GM19351 (cell line): ENCODE measurements at regions not wholly inside any gene's neighbourhood (a gene's known extent, or its start where the extent isn't known, plus 50 kb on each side); places are given as distances from the start of the nearest gene placed in this dataset.
"Not testable (repeated sequence)": the region's sequence is repeated elsewhere in the genome, so short reads cannot be mapped to it uniquely, and the experiment has no call there.

Experiments used
- ATAC-seq: cut with Tn5 transposase; IDR thresholded peaks from one replicate; pipeline ENCODE4 v1.9.1; 2021; ENCODE audit warnings: mild to moderate bottlenecking, moderate library complexity; ENCODE audit not compliant: unreplicated experiment

GRCh38 chr5:41995193-41995592, 70.1 kb downstream of the FBXO4 start:
- no peak for ATAC-seq

DNA sequence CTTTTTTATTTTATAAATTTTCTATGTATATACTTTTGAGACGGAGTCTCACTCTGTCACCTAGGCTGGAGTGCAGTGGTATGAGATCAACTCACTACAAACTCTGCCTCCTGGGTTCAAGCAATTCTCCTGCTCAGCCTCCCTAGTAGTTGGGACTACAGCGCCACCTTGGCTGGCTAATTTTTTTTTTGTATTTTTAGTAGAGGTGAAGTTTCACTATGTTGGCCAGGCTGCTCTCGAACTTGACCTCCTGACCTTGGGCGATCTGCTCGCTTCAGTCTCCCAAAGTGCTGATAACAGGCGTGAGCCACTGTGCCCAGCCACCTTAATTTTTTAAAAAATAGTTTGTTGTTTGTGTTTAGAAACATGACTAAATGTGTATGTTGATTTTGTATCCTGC, 76.6 kb downstream of the FBXO4 start:
- ATAC-seq = no peak

DNA sequence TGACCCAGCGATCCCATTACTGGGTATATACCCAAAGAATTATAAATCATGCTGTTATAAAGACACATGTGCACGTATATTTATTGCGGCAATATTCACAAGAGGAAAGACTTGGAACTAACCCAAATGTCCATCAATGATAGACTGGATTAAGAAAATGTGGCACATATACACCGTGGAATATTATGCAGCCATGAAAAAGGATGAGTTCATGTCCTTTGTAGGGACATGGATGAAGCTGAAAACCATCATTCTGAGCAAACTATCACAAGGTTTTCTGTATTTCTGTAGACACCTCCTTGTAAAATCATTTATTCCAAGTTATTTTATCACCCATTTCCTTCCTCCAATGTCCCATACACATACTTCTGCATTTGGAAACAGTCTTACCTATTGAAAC, 78.8 kb downstream of the FBXO4 start:
- not testable (repeated sequence) for ATAC-seq

DNA sequence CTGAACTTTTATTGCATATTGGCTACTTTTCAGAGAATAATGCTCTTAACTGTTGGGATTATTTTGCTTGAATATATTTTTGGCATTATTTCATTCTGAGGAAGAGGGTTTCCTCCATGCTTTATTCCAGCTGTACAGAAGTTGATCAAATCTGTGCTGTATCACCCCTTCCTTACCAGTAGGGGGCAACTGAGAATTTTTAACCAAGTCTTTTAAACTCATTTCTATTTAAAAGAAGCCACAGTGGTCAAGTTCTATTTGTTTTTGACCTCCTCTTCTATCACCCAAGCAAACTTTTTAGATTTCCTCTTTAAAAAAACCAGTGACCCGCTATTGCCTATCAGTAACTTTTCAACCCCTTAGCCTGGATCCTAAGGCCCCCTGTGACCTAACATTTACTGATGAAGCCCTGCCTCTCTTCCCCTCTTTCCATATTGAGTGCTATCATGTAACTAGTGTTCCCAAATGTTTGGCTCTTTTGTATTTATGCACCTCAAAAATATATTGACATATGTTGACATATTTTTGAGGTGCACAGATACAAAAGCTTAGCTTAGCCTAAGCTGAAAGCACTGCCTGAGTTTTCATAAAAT, 80.6 kb downstream of the FBXO4 start:
- ATAC-seq = peak; percentile 90

GRCh38 chr5:42013561-42013960, 88.5 kb downstream of the FBXO4 start:
- ATAC-seq = no peak

- ATAC-seq = no peak
These were observed 90.2 kb downstream of the FBXO4 start for GRCh38 chr5:42015254-42015653.

DNA sequence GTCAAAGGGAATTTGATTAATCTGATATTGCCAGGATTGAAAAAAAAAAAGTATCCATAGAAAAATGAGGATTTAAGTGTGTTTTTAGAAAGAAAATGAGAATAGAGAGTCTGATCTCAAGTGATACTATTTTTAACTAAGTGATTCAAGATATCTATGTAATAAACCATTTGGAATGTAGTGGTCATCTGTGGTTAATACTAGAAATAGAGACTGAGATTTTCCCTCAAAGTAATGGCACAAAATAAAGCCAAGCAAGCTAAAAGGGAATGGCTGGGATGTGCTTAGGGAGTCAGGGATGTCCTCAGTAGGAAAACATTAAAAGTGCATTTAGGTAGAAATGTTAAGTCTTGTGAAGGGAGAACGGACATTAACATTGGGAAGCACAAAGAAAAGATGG, 90.6 kb downstream of the FBXO4 start:
- ATAC-seq = no peak

DNA sequence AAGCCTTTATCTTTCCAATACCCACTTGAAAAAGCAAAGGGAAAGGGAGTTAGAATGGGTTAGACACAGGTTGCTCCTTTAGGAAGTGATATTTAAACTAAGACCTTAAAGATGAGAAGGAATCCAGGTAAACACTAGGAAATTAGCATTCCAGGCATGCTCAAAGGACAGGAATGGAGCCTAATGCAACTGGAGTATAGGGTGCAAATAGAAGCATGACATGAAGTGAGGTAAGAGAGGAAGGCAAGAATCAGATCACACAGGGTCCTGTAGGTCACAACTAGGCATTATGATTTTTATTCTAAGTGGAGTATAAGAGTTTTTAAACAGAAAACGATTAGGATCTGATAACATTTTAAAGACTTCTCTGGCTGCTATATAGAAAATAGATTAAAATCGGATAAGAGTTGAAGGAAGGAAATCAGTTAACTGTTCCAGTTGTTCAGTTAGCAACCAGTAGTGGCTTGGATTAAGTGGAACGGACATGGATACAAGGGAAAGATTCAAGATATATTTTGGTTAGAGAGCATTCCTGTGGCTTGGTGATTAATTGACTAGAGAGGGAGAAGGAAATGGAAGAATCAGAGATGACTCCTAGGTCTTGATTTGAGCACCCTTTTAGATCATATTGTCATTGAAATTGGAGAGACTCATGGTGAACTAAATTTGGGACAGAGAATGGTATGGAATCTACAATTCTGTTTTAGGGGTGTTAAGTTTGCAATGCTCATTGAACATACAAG, 95.9 kb downstream of the FBXO4 start:
- ATAC-seq = no peak

DNA sequence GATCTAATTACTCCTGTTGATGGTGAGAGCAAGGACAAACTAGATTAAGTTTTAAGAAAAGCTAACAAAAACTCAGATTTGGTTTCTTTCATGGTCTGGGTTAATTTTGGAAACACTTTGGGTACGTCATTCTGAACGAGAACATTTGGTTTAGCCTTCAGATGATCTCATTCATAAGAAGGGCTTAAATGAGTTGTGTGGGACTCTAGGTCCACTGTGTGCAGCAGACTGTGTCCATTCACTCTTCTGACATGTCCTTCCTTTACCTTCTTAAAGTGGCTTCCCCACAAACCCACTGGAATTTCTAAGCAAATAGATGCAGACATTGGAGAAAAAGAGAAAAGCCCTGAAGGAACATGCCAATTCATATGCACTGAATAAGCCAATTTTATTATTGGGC, 96.8 kb downstream of the FBXO4 start:
- ATAC-seq = peak; percentile 98

DNA sequence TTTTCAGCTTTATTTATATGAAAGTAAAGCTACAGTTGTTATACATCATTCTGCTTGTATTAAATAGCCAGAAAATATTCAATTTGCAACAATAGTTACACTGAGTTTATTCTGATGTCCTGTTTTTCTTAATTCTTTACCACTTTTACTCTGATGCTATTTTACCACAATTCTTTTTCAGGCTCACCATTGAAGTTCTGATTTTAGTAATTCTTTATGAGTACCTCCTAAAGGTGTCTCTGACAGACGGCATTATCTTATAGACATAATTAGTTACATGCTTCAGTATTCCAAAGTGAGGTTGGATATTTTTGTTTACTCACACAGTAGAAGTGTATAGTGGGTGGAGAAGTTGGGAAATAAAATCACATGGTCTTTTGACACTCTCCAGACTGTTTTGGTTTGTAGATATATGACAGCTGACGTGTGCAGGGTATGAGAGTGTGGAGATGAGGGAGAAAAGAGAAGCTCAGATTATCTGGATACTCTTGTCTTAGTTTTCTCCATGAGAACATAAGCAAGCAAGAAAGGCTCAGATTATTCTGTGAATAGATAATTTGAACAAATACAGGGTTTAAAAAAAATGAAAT, 97.4 kb downstream of the FBXO4 start:
- peak; percentile 43 for ATAC-seq

GRCh38 chr5:42026446-42026845, 101.4 kb downstream of the FBXO4 start:
- no peak for ATAC-seq

DNA sequence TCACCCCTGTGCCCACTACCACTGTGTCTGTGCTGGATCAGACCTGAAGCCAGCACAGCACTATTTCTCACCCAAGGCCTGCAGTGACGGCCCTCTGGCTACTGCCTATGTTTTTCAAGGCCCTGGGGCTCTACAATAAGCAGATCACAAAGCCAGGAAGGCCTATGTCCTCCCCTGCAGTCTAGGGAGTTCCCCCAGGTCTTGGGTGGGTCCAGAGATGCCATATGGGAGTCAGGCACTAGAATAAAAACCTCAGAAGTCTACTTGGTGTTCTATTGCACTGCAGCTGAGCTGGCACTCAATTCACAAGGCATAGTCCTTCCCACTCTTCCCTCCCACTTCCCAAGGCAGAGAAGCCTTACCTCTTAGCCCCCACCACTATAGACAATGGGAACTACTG, 107.1 kb downstream of the FBXO4 start:
- no peak for ATAC-seq

GRCh38 chr5:42035526-42035925, 110.4 kb downstream of the FBXO4 start:
- no peak for ATAC-seq

DNA sequence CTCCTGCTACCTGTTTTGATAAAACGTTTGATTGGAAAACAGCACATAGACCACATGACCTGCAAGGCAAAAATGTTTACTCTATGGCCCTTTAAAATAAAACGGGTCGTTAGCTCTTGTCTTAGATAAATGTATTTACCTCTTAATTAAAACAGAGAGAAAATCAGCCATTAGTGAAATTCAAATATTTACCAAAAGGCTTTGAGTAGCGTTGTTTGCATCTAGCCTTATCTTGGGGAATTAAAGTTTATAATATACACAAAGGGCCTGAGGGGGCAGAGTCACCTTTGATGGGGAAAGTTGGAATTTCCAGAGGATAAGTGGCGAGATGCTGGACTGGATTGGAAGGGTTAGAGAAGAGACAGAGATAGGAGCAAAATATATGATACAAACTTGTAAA, 111.3 kb downstream of the FBXO4 start:
- ATAC-seq = no peak

DNA sequence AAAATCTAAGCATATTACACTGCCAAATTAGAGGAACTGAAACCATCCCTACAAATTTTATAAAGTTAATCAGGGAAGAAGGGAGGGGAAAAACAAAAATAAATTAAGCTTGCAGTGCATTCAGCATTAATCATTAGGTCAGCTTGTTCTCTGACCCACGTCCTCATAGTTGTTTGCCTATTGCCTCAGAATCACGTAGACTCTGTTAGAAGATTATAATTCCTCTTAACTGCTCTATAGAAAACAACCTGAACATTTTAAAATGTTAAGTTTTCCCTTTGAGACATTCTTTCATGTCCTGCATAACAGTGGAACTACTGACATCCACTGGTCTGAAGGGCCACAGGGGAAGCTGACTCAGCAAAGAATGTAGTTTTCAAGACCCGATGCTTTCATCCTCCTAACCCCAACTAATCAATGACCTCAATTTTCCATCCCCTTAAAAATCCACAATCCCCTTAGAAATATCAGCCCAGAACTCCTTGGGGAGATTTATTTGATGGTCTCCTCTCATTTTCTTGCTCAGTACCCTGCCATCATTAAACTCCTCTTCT, 112.4 kb downstream of the FBXO4 start:
- ATAC-seq = no peak

DNA sequence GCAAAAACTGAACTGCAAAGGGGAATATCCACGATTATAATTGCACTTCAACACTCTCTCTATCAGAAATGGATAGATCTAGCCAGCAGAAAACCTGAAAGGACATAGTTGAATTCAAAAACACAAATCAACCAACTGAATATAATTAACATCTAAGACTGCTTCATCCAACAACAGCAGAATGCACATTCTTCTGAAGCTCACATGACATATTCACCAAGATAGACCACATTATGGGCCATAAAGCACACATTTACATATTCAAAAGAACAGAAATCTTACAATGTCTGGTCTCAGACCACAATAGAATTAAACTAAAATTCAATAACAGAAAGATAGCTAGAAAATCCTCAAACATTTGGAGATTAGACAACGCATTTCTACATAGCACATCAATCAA, 118.3 kb downstream of the FBXO4 start:
- ATAC-seq = no peak

DNA sequence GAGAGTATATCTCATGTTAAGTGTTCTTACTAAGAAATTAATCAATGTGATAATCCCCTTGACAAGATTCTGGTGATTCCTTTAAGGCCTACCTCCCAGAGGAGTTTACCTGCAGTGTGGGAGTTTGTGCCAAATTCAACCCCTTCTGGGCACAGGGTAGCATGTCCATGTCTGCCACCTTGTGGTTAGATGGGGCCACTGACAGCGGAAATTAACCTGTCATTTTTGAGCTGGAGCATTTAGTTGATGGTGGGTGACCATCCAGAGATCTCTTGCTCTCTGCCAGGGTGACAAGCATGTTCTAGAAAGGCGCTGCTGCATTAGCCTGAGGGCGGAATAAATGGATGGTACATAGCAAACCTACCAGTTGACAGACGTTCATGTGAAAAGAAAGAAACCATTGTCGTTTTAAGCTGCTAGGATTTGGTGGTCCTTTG, 132.2 kb downstream of the FBXO4 start:
- peak; percentile 98 for ATAC-seq

GRCh38 chr5:42059291-42059690, 134.2 kb downstream of the FBXO4 start:
- ATAC-seq = no peak

GRCh38 chr5:42059778-42060464, 134.8 kb downstream of the FBXO4 start:
- no peak for ATAC-seq

DNA sequence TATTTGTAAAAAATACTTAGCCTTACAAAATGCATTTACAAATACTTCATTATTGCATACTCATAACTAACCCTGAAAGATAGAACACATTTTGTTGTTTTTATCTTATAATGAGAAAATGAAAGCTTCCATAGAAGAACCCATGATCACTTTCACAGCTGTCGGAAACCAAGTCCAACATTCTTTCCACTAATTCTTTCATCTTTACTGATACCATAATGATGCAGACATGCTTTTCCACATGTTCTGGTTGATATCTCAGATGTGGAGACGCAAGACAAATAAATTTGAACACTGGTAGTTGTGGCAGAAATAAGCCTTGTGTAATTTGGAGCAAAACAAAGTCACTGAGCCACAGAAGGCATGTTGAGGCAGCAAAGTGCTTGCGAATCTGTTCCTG, 136.0 kb downstream of the FBXO4 start:
- ATAC-seq = no peak

DNA sequence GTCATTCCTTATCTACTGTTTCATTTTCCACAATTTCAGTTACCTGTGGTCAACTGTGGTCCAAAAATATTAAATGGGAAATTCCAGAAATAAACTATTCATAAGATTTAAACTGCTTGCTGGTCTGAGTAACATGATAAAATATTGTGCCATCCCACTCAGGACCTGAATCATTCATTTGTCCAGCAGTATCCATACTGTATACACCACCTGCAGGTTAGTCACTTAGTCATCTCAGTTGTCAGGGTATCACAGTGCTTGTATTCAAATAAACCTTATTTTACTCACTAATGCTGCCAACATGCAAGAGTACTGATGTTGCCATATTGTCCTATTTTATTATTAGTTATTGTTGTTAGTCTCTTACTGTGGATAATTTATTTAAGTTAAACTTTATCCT, 139.7 kb downstream of the FBXO4 start:
- no peak for ATAC-seq

DNA sequence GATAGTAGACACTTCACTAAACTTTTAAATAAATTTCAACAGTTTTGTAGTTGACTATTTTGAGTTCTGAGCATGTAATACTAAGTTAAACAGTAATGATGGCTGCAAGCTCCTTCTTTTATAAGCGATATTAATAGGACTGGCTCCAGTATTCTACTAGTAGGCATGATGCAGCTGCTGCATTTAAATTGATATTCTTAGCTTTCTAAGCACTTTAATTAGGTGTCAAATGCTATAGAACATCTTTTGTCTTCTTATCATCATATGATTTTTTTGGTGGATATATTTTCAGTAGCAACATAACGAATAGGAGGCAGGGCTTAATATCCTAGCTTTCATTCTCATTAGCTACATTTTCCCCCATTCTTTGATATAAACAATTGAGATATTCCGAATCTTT, 141.1 kb downstream of the FBXO4 start:
- ATAC-seq = no peak
